ENCODE measurements at regions not wholly inside any gene's neighbourhood (a gene's known extent, or its start where the extent isn't known, plus 50 kb on each side); places are given as distances from the start of the nearest gene placed in this dataset.

GRCh38 chr5:159419576-159419975 is 89.3 kb upstream of the IL12B start:
- Histone ChIP-seq H3K27ac (no peak overlapping the region), H3K4me3 (no peak overlapping the region)

- Histone ChIP-seq H3K27ac (no peak overlapping the region), H3K4me3 (no peak overlapping the region)
These were observed 90.7 kb upstream of the IL12B start for GRCh38 chr5:159420940-159421339.

- Histone ChIP-seq H3K27ac (no peak overlapping the region), H3K4me3 (no peak overlapping the region)
These were observed 92.1 kb upstream of the IL12B start for GRCh38 chr5:159422361-159422760.

- H3K27ac ChIP-seq = no peak overlapping the region
These were observed 92.6 kb upstream of the IL12B start for GRCh38 chr5:159422910-159423309.

GRCh38 chr5:159424123-159424522 is 93.8 kb upstream of the IL12B start:
- Histone ChIP-seq H3K4me3 (no peak overlapping the region), H3K27ac (no peak overlapping the region)

More at GRCh38 chr5:159422910-159423309, 92.6 kb upstream of the IL12B start:
- no peak overlapping the region for H3K4me3 ChIP-seq

- Histone ChIP-seq H3K27ac (peak overlapping the region in 1 of 21 experiments; percentile 62), H3K4me3 (no peak overlapping the region)
These were observed 96.4 kb upstream of the IL12B start for GRCh38 chr5:159426694-159427093.

- Histone ChIP-seq H3K27ac (peak overlapping the region in 2 of 21 experiments; percentile 58 to 62), H3K4me3 (no peak overlapping the region)
These were observed 97.1 kb upstream of the IL12B start for GRCh38 chr5:159427180-159428012.

GRCh38 chr5:159430361-159431012 is 100.2 kb upstream of the IL12B start:
- Histone ChIP-seq H3K27ac (no peak overlapping the region), H3K4me3 (no peak overlapping the region)

- Histone ChIP-seq H3K4me3 (no peak overlapping the region), H3K27ac (no peak overlapping the region)
These were observed 105.6 kb upstream of the IL12B start for GRCh38 chr5:159435855-159436254.

GRCh38 chr5:159438092-159438491 is 107.8 kb upstream of the IL12B start:
- H3K27ac ChIP-seq = no peak overlapping the region

GRCh38 chr5:159439002-159439401 is 108.7 kb upstream of the IL12B start:
- no peak overlapping the region for H3K4me3 ChIP-seq
- H3K27ac ChIP-seq = no peak overlapping the region

More at GRCh38 chr5:159438092-159438491, 107.8 kb upstream of the IL12B start:
- H3K4me3 ChIP-seq = no peak overlapping the region

- Histone ChIP-seq H3K27ac (no peak overlapping the region), H3K4me3 (no peak overlapping the region)
These were observed 109.9 kb upstream of the IL12B start for GRCh38 chr5:159440235-159440634.

GRCh38 chr5:159440968-159441367 is 110.7 kb upstream of the IL12B start:
- Histone ChIP-seq H3K4me3 (no peak overlapping the region), H3K27ac (no peak overlapping the region)

GRCh38 chr5:159441441-159441840 is 111.2 kb upstream of the IL12B start:
- Histone ChIP-seq H3K27ac (no peak overlapping the region), H3K4me3 (no peak overlapping the region)

GRCh38 chr5:159442206-159442850 is 112.0 kb upstream of the IL12B start:
- no peak overlapping the region for H3K27ac ChIP-seq
- no peak overlapping the region for H3K4me3 ChIP-seq

GRCh38 chr5:159444441-159445082 is 114.3 kb upstream of the IL12B start:
- Histone ChIP-seq H3K4me3 (no peak overlapping the region), H3K27ac (no peak overlapping the region)

- no peak overlapping the region for H3K4me3 ChIP-seq
- H3K27ac ChIP-seq = no peak overlapping the region
These were observed 116.8 kb upstream of the IL12B start for GRCh38 chr5:159447116-159447515.

GRCh38 chr5:159448841-159449407 is 118.6 kb upstream of the IL12B start:
- Histone ChIP-seq H3K4me3 (no peak overlapping the region), H3K27ac (peak overlapping the region in 1 of 21 experiments; percentile 25)

- Histone ChIP-seq H3K27ac (no peak overlapping the region), H3K4me3 (no peak overlapping the region)
These were observed 119.6 kb upstream of the IL12B start for GRCh38 chr5:159449925-159450324.

- no peak overlapping the region for H3K27ac ChIP-seq
- no peak overlapping the region for H3K4me3 ChIP-seq
These were observed 120.1 kb upstream of the IL12B start for GRCh38 chr5:159450417-159450816.

Measured in skin epidermis (tissue), 12 donors.